ENCODE measurements at regions not wholly inside any gene's neighbourhood (a gene's known extent, or its start where the extent isn't known, plus 50 kb on each side); places are given as distances from the start of the nearest gene placed in this dataset.

DNA sequence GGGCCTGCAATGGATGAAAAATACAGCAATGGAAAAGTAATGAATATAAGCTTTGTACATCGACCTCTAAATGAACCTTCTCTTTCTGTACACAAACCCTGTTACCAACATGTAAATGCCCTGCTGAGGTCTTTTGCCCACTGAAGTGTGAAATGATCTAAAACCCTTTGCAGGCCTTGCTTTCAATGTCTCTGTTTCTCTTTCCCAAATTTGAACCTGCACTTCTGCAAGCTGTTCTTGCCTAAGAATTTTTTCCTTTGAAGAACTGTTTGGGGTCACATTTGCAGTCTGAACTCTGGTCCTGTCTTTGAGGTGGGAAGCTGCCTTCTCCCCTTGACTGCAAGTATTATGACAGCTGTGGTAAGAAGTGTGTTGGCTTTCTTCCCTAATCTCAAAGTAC, 1237.1 kb downstream of the FAM181B start:
- TF ChIP-seq, protein P1, sequence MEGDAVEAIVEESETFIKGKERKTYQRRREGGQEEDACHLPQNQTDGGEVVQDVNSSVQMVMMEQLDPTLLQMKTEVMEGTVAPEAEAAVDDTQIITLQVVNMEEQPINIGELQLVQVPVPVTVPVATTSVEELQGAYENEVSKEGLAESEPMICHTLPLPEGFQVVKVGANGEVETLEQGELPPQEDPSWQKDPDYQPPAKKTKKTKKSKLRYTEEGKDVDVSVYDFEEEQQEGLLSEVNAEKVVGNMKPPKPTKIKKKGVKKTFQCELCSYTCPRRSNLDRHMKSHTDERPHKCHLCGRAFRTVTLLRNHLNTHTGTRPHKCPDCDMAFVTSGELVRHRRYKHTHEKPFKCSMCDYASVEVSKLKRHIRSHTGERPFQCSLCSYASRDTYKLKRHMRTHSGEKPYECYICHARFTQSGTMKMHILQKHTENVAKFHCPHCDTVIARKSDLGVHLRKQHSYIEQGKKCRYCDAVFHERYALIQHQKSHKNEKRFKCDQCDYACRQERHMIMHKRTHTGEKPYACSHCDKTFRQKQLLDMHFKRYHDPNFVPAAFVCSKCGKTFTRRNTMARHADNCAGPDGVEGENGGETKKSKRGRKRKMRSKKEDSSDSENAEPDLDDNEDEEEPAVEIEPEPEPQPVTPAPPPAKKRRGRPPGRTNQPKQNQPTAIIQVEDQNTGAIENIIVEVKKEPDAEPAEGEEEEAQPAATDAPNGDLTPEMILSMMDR (IDR thresholded peaks at IDR 0.05), result no peak
- TF ChIP-seq POLR2A (IDR thresholded peaks at IDR 0.05) (no peak), POLR2AphosphoS5 (IDR thresholded peaks at IDR 0.05) (no peak)

Measured in sigmoid colon (tissue), 4 donors.